Ureter (tissue), 1 donor: ENCODE measurements at regions not wholly inside any gene's neighbourhood (a gene's known extent, or its start where the extent isn't known, plus 50 kb on each side); places are given as distances from the start of the nearest gene placed in this dataset.
"Not testable (repeated sequence)": the region's sequence is repeated elsewhere in the genome, so short reads cannot be mapped to it uniquely, and the experiment has no call there.

ENCODE experiments used
- DNase-seq: peaks from one replicate; pipeline ENCODE4 v3.0.0-alpha.2; 2020; ENCODE audit warnings: low spot score
- donor health status: DM: yes; HTN: yes; CAD: no.

DNA sequence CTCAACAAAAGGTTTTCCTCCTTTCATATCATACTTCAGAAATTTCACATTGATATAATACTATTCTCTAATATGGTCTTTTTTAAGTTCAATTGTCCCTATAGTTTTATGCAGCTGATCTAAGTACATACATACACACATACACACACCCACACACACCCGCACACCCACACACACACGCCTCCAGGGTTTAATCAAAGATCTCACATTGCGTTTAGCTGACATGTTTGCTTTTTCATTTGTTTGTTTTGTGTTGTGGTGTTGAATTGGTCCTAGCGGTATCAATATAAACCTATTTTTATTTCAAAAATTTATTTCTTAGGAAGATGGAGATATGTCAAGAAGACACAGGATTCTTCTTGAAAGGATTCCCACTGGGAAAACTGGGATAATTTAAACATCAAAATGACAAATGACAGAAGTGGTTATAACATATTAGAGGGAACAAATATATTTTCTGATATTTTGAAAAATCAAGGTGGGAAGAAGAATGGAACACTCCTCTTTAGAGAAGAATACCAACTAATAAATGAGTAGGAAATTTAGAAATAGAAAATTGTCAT lies 434.9 kb upstream of the SLC30A5 start:
- no peak for DNase-seq

DNA sequence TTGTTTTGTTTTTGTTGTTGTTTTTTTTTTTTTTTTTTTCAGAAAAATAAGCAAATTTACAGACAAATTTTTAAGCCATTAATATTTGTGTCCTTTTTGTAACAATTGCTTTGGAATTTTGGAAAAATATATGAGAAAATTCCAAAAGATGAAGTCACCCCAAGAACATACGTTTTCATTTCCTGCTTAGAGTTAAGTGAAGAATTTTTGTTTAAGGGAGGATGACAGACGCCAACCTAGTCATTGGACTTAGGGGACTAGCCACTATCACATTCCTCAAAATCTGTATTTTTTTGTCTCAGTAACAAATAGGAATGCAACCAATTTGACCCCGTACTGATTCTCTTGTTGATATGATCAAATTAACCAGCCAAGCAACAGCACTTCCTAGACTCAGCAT lies 433.9 kb upstream of the SLC30A5 start:
- no peak for DNase-seq

DNA sequence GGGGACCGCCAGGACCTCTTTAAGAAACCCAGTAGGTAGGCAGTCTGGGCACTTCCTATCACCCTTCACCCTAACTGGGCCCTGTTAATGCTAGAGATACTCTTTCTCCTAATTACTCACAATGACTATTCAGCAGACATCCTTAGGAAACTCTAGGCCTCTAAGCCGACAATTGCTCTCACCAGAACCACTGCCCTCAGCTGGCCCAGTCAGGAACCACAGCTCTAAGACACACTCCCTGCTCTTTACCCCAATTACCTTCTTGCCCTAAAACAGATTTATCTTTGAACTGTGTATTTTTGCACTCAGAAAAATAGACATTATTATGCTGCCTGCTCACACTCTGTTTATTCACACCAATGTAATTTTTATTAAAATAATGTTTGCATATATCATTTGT lies 432.6 kb upstream of the SLC30A5 start:
- DNase-seq = no peak

- DNase-seq = no peak
Measured at GRCh38 chr5:68662804-68663307, 431.0 kb upstream of the SLC30A5 start.

GRCh38 chr5:68669864-68670575 lies 423.8 kb upstream of the SLC30A5 start:
- no peak for DNase-seq

GRCh38 chr5:68673106-68673822 lies 420.6 kb upstream of the SLC30A5 start:
- DNase-seq = no peak

- no peak for DNase-seq
Measured at GRCh38 chr5:68673823-68674180, 420.0 kb upstream of the SLC30A5 start.

DNA sequence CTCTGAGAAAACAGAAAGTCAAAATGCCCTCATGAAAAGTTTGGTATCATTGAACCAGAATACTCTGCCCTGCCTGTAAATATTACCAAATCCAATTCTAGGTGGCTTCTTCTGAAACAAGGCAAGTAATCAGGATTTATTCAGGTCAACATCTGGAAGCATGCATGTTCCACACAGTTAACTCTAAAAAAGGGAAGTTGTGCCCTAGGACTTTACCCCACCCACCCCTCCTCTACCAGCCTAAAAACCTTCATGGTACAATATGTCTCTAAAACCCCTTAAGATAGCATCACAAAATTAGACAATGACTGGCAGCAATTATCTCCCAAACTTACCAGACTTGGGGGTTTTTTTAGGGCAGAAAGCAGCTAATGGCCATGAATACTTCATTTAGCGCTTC lies 414.8 kb upstream of the SLC30A5 start:
- no peak for DNase-seq

DNA sequence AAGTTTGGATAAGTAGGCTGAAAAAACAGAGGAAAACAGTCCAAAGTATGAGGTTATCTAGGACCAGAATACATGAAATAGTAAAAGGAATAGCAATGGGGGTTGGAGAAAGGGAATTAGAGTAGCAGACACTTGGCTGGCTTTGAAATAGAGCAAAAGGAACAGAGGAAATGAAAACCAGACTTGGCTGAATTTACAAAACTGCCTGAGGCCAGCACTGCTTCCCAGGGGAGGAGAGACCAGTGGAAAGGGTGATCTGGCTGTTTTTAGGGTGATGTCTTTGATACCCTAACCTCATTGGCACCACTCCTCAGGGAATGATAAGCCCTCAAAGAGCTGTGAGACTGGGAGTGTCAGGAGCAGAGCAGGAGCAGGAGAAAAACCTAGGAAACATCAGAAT lies 413.4 kb upstream of the SLC30A5 start:
- DNase-seq = no peak

- no peak for DNase-seq
Measured at GRCh38 chr5:68681929-68682328, 411.9 kb upstream of the SLC30A5 start.

GRCh38 chr5:68682400-68683160 lies 411.2 kb upstream of the SLC30A5 start:
- DNase-seq = peak; percentile 46

DNA sequence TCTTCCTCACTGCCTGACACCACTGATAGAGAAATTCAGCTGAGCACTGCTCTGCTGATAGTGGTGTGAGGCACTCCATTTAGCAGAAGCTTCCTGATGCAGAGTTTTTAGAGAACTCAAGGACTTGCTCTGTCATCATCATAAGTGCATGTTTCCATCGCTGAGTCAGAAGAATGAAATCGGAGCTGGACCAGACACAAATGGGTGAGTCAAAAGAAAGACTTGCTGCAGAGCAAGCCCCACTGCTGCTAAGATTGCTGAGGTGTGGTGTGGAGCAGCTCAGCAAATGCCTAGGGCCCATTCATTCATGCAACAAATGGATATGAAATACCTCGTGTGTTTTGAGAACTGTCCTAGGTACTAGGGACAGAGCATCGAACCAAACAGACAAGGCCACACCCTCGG lies 410.2 kb upstream of the SLC30A5 start:
- peak; percentile 64 for DNase-seq

DNA sequence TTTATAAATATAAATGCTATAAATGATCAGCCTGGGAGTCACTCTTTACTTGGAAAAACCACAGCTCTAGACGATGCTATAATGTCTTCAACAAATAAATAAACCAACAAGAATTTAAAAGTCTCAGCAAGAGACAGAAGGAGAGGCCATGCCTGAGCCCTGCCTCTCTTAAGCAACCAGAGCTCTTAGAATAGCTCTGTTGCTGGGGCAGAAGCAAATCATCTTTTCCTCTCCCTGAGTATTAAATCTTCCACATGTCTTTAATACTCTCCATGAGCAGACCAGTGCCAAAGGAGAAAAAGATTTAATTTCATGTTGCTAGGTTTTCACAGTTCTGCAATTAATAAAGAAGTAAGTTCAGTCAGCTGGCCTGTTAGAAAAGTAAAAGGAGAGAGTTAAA lies 408.0 kb upstream of the SLC30A5 start:
- DNase-seq = no peak

DNA sequence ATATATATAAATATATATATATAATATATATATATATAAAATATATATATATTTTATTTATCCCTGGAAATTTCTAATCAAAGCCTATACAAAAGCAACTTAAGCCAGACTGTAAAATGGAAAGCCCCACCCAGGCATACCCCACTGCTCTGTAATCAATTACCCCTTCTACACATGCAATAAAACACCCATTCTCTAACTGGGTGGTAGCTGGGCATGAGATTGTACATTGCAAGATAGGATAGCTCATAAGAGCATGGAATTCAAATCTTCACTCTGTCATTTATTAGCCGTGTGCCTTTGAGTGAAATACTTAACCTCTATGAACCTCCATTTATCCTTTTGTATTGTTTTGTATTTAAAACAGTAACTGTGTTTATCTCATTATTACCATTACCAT lies 405.3 kb upstream of the SLC30A5 start:
- DNase-seq = no peak

- no peak for DNase-seq
Measured at GRCh38 chr5:68689010-68689409, 404.8 kb upstream of the SLC30A5 start.

- not testable (repeated sequence) for DNase-seq
Measured at GRCh38 chr5:68691874-68692273, 401.9 kb upstream of the SLC30A5 start.

GRCh38 chr5:68698025-68698940 lies 395.5 kb upstream of the SLC30A5 start:
- DNase-seq = no peak

GRCh38 chr5:68699966-68700365 lies 393.8 kb upstream of the SLC30A5 start:
- DNase-seq = no peak

DNA sequence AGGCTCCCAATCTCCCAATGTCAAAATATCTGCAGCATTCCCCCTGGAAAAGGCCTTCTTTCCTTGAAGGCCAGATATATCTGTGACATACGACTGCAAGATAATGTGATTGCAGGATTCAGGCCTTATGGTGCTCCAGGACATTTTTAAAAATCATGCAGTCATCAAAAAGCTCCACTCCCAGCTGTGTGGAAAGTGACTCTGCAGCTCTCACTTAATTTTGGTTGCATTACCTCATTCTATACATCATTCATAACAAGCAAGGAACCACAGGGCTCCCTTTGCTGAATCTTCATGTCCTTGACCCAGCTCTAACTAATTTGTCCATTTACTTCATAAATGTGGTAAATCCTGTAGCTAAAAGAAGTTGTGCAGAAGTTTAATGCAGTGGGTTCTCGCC lies 386.2 kb upstream of the SLC30A5 start:
- DNase-seq = no peak

GRCh38 chr5:68708156-68708841 lies 385.5 kb upstream of the SLC30A5 start:
- DNase-seq = no peak

- no peak for DNase-seq
Measured at GRCh38 chr5:68708842-68709170, 385.0 kb upstream of the SLC30A5 start.
